HG03108 (cell line): ENCODE measurements at regions not wholly inside any gene's neighbourhood (a gene's known extent, or its start where the extent isn't known, plus 50 kb on each side); places are given as distances from the start of the nearest gene placed in this dataset.

Experiments used
- ATAC-seq: cut with Tn5 transposase; IDR thresholded peaks from one replicate; pipeline ENCODE4 v1.9.1; 2021; ENCODE audit warnings: moderate library complexity; ENCODE audit not compliant: unreplicated experiment

DNA sequence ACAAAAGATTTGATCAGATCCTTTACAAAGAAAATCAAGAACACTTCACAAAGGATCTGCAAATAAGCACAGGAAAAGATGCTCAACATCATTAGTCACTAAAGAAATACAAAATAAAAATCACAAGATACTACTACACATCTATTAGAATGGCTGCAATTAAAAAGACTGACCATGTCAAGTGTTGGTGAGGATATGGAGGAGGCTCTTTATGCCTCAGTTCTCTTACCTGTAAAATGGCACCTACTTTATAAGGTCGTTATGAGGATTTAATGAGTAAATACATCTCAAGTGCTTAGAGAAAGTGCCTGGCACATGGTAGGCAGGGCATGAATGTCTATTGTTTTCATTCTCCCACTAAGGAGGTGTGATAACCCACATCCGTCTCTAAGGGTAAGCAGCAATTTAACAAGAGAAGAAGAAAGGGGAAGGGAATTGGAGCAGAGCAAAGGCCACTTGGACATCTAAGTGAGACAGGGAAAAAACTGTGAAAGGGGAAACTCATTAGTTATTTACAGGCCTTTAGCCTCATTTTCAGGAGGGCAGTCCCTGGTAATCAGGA is 157.5 kb upstream of the NFE2L3 start:
- no peak for ATAC-seq

DNA sequence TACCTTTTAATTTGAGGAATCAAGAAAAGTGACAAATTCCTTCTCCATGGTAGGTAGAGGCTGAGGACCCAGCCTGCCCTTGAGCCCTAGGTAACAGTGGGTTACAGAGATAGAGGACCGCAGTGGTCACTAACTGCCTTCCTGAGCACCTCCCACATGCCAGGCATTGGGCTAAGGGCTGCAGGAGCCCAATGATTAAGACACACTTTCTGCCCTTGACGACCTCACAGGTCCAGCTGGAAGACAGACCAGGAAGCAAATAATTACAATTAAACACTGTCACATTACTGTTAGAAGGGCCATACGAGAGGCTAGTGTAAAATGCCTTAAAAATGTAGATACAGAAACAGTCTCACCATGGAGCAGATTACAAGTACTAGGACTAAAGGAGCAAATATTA is 156.8 kb upstream of the NFE2L3 start:
- ATAC-seq: no peak

DNA sequence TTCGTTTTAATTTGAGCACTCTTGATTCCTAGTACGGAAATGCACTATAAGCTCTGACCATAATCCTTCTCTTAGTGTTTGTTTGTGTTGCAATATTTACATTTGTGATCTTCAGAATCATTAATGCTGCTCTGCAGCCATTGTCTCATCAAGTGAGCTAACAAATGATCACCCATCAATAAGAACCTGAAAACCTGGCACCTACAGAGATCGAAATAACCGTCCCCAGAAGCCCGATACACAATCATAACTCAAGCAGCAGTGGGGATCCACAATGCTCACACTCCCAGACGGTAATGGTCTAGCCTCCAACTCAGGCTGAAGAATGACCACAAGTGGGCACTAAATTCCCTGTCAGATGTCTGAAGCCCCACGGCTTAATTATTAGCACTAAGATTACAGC is 156.0 kb upstream of the NFE2L3 start:
- ATAC-seq: no peak

DNA sequence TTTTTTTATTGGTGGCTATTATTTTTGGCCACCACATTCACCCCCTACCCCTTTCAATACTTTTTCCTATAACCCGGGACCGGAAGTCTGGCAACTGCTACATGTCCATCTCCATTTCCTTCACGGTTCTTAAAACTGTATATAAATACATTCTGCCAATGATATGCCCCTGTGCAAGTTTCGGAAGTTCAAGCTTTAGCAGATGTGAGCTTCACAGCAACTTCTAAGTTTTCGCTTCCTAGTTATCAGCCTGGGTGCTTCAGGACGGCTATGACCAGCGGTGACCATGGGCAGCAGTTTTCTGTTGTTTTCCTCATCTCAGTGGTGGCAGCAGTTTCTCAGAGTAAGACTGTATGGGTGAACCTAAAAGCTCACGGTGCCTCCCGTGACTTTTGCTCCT is 153.5 kb upstream of the NFE2L3 start:
- no peak for ATAC-seq

DNA sequence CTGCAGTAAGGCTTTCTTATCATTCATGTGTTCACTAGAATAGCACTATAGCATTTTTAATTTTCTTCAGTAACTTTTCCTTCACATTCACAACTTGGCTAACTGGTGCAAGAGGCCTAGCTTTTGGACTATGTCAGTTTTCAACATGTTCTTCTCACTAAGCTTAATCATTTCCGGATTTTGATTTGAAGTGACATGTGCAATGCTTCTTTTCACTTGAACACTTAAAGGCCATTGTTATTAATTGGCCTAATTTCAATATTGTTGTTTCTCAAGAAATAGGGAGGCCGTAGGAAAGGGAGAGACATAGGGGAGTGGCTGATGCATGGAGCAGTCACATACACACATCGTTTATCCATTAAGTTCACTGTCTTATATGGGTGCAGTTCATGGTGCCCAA is 151.2 kb upstream of the NFE2L3 start:
- ATAC-seq: no peak

DNA sequence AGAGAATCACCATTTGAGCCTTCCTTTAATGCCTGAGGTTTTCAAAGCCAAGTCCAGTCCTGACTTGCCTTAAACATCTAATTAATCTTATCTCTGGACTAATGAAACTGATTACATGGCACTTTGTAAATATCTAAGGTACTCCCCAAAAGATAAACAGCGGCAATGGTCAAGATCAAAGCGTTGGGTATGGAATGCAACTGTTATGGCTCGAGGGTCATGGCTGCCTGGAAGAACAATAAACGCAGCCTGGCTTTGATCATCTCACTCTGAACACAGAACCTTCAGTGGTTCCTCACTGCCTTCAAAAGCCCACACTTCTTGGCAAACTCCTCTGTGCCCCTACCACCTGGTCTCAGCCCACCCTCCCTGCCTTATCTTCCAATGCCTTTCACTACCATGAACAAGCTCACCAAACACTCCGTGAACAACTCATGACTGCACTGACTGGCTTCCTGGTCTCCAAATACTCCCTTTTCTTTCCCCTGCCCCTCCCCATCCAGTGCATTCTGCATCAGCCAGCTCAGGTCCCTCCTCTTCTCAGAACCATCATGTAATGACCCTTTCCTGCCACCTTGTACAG is 150.2 kb upstream of the NFE2L3 start:
- no peak for ATAC-seq

DNA sequence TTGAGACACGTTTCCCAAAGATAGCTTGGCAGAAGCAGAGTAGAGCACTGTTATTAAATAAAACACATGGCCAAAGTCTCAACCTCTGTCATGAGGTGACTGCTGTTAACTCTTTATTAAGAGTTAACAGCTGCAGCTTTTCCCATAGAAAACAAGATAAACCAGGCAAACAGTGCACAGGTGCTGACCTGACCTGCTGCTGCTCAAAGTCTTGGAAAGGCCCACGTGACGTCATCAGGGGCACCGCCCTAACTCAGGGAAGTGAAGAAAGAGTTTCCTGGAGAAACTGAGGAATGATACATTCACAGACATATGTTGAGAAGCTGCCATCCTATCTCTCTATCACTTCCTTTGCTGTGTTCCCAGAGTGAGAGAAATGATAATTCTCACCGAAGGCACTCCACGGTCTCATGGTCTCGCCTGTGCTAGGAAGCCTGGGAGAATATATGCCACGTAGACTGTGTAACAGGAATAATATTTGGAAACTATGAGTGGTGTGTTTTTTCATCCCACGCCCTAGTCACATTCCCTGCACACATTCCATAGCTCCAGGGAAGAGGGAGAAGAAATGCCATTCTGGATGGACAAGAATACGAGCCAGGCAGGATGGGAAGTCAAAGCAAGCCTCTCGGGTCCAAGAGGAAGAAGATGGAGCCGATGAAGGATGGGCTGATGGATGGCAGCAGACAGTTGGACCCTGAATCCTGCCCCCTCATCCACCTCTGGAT is 146.2 kb upstream of the NFE2L3 start:
- ATAC-seq: no peak

DNA sequence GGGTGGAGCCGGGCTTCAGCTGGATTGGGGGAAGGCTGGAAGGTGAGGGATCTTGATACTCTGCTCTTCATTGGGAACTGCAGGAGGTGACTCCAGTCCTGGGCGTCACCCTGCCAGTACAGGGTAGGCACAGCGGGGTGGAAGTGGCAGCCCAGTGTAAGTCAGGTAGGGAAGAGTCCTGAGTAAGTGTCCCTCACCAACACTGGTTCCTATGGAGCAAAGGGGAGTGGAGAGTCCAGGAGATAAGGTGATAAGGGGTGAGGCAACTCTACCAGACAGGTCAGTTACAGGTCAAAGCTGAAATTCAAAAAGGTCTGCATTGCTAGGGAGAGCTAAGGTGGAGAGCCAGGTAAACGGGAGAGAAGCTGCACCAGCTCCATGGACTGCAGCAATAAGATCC is 145.6 kb upstream of the NFE2L3 start:
- ATAC-seq: no peak

DNA sequence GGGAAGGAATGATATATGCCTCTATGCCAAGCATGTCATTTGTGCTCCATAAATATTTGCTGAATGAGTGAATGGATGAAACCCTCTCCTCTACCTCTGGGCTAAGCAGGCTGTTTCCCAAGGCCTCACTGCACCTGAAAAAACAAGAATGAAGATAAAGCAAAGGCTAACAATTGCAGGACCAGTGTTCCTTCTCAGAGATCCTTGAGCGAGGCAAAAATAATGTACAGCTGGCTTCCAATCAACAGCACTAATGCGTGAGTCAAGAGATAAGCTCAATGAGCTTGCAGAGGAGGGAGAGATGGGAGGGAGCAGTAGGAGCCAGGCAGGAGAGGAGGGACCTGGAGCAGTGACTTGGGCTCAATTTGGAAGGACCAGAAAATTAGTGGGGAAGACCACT is 144.5 kb upstream of the NFE2L3 start:
- no peak for ATAC-seq

DNA sequence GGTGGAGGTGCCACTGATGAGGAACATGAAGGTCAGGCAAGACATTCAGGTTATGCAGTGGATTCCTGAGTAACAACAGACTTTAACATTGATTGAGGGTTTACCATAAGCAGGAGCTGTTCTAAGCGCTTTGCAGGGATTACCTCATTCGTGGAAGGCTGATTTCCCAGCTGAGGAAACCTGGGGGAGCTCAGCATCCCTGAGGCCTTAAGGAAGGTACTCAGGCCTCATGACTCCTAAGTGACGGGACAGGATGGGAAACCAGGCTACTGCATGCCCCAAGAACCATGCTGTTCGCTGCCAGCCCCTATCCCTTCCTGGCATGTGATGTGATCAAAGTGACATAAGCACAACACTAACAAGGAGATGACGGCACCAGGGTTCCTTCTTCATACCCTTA is 143.6 kb upstream of the NFE2L3 start:
- no peak for ATAC-seq

DNA sequence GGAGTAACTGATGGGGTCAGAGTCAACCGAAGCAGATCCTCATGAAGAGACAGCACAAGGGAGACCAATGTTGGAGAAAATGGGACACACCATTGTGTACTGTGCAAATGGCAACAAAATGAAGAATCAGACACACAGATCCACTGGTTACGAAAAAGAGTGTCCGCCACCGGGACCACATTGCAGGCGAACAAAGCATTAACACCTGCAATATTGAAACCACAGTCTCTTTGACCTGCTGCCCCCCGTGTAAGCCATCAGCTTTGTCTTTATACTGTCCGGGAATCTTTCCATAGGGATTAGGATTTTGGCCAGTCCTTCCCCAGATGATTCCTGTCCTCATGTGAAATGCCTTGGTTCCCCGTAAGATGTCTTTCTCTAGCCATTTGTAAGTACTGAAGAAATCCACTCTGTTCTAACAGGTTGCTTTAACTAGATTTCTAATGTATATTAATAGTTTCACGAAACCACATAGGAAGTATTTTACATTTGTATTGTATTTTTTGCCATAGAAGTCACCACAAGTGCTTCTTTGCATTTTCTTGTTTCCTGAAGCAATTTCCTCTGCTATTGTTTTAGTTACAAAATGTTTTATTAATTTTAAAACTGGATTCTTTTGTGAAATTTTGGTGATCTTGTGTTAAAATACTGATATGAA is 140.8 kb upstream of the NFE2L3 start:
- ATAC-seq: peak; percentile 74

DNA sequence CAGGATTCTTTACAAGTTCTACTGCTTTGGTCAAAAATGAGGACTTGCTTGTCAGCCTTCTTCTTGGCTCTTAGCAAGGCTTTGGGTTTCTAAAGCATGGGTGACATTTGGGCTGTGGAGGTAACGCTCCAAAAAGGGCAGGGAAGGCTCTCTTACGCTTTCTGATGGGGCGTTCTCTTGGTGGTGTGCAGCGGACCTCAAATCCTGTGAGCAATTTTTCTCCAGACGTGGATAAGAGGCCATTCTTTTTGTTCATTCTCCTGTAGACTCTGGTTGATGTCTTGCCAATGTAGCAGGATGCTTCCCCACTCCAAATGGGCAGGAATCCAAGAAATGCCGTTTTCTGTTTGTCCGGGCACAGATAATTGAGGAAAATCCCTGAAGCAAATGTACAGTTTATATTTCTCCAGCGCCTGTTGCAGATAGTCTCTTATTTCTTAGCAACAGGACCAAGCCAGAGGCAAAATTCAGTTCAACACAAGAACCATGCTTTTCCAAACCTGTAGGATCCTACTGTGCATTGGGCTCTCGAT is 138.4 kb upstream of the NFE2L3 start:
- no peak for ATAC-seq

DNA sequence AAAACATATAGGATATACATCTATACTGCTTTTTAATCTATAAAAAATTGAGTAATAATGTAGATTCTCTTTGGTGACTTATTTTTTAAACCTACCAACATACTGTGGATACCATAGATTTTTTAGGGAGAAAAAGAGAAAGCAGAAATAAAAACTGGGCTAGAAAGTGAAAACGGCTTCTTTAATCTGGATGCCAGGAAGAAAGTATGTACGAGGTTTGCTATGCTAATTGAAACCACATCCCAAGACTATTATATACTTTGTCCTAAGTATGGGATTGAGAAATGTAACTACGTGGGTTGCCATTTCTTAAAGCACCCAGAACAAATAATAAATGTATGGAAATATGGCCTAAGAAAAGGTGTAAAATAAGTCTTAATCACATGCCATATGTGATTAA is 129.0 kb upstream of the NFE2L3 start:
- no peak for ATAC-seq

DNA sequence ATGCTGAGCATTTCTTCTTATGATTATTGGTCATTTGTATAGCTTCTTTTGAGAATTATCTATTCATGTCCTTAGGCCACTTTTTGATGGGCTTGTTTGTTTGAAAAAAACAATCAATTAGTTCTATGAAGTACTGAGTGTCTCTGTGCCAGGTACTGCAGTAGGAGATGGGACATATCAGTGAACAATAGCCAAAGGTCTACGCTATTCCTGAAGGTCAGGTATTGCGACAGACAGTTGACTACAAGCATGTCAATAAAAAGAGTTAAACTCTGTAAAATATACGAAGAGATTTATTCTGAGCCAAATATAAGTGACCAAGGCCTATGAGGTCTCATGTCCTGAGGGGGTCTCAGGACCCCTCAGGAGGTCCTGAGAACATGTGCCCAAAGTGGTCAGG is 122.1 kb upstream of the NFE2L3 start:
- ATAC-seq: no peak

DNA sequence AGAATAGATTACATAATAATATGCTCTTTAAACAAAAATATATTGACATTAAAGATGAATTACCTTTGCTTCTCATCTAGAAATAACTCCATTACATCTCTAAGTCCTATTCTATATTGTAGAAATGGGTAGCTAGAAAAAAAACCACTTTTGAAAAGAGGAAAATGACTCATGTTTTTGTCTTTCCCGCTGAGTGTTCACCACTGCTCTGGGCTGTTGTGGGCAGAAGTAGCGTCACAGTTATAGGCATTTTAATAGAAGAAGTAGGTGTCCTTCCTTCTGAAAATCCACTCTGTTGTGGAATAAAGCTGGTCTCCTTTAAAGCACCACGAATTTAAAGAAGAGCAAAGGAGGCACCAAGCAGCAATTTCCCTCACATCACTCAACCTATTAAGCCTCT is 117.6 kb upstream of the NFE2L3 start:
- ATAC-seq: no peak

DNA sequence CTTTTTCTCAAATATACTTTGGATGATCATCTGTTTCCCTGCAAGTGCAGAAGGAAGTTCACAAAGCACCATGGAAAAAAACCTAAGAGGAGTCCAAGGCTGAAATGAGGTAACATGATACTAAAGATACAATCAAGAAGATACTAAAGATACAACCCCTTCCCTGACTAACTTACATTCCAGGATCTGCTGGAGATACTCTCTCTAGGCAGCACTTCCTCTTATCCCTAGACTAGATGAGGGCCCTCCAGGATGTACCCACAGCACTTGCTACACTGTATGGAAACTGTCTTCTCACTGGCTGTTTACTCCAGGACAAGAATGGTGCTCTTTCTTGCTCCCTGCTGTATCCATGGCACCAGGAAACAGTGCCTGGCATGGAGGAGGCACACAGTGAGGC is 116.4 kb upstream of the NFE2L3 start:
- ATAC-seq: no peak

DNA sequence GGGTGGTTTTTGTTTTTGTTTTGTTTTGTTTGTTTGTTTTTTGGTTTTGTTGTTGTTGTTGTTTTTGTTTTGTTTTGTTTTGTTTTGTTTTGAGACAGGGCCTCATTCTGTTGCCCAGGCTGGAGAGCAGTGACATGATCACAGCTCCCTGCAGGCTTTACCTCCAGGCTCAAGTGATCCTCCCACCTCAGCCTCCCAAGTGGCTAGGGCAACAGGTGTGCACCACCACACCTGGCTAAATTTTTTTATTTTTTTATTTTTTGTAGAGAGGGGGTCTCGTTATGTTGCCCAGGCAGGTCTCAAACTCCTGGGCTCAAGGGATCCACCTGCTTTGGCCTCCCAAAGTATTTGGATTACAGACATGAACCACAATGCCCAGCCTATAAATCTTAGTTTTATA is 115.9 kb upstream of the NFE2L3 start:
- no peak for ATAC-seq

DNA sequence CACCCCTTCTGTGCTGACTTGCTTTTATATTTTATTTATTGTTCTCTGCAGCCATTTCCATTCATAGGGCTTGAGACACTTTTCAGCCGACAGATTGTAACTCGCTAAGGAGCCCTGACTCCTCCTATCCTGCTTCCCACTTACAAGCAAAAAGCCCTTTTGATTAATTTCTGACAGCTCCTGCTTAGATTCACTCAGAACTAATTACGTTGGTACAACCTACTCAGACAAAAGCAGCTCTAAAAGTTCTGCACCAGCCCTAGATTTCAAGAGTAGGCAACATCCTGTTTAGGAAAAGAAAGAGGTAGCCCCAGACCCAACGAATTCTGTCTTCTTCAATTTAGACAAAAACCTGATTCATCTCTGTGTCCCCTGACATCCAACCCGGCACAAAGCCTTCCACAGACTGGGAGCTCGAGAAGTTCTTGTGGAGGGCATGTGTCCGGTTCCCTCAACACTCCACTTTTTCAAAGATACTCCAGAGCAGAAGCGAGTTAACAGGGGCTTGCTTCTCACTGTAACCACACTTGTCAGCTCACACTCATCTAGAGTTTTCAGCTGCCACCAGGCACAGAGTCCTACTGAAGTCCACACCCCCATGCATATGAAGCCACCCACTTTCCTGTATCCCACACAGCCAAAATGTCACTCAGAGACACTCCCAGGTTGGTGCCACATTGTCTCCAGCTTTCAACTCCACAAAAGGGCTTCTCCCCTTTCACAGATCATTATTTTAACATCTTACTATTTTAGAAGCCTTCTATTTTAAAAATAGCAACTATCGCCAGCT is 113.6 kb upstream of the NFE2L3 start:
- ATAC-seq: no peak

DNA sequence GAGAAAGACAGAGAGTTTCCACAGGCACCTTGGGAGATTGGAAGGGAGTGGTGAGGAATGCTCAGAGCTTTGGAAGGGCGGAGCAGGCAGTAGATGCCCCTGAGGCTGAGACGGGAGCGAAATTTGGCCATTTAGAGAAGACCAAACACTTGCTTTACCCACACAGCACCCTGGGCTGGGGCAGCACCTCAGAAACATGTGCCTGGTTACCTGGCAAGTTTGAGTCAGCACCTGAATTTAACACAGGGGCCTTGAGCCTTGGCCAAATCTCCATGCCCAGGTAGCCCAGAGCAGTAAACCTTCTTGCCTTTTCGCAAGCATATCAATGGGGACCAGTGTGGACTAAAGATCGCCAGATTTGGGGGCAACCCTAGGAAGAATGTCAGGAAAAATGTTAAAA is 111.9 kb upstream of the NFE2L3 start:
- no peak for ATAC-seq

DNA sequence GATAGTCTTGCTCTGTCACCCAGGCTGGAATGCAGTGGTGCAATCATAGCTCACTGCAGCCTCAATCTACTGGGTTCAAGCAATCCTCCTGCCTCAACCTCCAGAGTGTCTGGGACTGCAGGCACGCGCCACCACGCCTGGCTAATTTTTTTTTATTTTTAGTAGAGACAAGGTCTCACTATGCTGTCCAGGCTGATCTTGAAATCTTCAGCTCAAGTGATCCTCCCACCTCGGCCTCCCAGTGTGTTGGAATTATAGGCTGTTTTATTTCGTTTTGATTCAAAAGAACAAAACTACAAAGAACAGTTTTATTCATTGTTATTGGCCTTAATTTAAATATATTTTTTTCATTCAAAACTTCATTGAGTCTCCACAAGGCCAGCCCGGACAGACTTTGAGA is 109.8 kb upstream of the NFE2L3 start:
- ATAC-seq: no peak

DNA sequence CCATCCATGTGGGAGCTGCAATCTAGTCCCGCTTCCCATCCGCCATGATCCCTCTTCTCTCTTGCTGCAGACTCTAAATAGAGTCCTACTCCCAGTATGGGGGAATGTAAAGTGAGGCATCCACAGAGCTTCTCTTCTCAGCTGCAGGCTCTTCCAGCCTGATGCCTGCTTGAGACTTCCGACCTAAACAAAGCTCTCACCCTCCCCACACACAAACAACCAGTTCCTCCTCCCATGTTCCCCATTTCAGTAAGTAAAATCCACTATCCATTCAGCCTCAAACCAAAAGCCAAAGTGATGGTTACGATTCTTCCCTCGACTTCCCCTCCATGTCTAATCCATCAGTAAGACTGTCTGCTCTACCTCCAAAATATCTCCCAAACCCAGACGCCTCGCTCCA is 108.2 kb upstream of the NFE2L3 start:
- no peak for ATAC-seq
